ENCODE measurements at regions not wholly inside any gene's neighbourhood (a gene's known extent, or its start where the extent isn't known, plus 50 kb on each side); places are given as distances from the start of the nearest gene placed in this dataset.

DNA sequence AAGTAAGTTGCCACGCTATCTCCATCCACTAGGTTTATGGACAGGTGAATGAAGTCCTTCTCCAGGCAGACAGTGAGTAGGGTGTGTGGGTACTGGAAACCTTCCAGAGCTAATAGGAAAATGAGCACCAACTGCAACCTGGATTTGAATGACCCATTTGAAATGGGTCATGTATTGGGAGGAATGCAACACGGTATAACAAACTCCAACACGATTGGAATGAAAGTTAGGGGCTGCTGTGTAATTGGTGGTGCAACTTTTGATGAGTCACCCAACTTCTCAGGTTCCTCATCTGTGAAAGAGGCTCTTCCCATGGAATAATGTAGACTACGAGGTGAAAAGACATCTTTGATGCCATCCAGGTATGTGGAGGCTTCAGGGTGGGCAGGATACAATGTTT lies 241.4 kb upstream of the PODXL start:
- no peak overlapping the region for H3K4me2 ChIP-seq (ENCODE audit: low read depth, low read length, poor library complexity, severe bottlenecking)
- no peaks in the 10 kb centered on the region for H3K27me3 ChIP-seq (ENCODE audit: insufficient read depth, low read length, poor library complexity, severe bottlenecking)
- H3K9ac ChIP-seq (ENCODE audit: low read depth, low read length, poor library complexity, severe bottlenecking): no peak overlapping the region
- H3K4me1 ChIP-seq (ENCODE audit: insufficient read depth, low read length, poor library complexity, severe bottlenecking): no peaks in the 10 kb centered on the region
- H2AFZ ChIP-seq (ENCODE audit: low read length): no peak overlapping the region
- H3K79me2 ChIP-seq (ENCODE audit: insufficient read depth, low read length): no peaks in the 10 kb centered on the region
- no peaks in the 10 kb centered on the region for H4K20me1 ChIP-seq (ENCODE audit: insufficient read depth, low read length, poor library complexity, severe bottlenecking)
- no peak for TF ChIP-seq EZH2phosphoT487 (IDR thresholded peaks at IDR 0.05; ENCODE audit: borderline replicate concordance)
- no peak for TF ChIP-seq CTCF (conservative IDR thresholded peaks at IDR 0.05; ENCODE audit: low read length)
- H3K9me3 ChIP-seq (ENCODE audit: insufficient read depth, low read depth, low read length): no peaks in the 10 kb centered on the region
- H3K4me3 ChIP-seq (ENCODE audit: low read length, poor library complexity, severe bottlenecking): no peak overlapping the region
- H3F3A ChIP-seq (ENCODE audit: low read depth): no peaks in the 10 kb centered on the region
- no peaks in the 10 kb centered on the region for H3K9me2 ChIP-seq (replicated peaks; ENCODE audit: low read depth, low read length)
- no peaks in the 10 kb centered on the region for H3K36me3 ChIP-seq (ENCODE audit: insufficient read depth, low read length)

- no peak for TF ChIP-seq CTCF (conservative IDR thresholded peaks at IDR 0.05; ENCODE audit: low read length)
- TF ChIP-seq EZH2phosphoT487 (IDR thresholded peaks at IDR 0.05; ENCODE audit: borderline replicate concordance): no peak
- Histone ChIP-seq H3F3A (ENCODE audit: low read depth) (no peaks in the 10 kb centered on the region), H2AFZ (ENCODE audit: low read length) (no peak overlapping the region), H4K20me1 (ENCODE audit: insufficient read depth, low read length, poor library complexity, severe bottlenecking) (no peaks in the 10 kb centered on the region), H3K9ac (ENCODE audit: low read depth, low read length, poor library complexity, severe bottlenecking) (no peak overlapping the region), H3K4me3 (ENCODE audit: low read length, poor library complexity, severe bottlenecking) (no peak overlapping the region), H3K27me3 (ENCODE audit: insufficient read depth, low read length, poor library complexity, severe bottlenecking) (no peaks in the 10 kb centered on the region), H3K79me2 (ENCODE audit: insufficient read depth, low read length) (no peaks in the 10 kb centered on the region), H3K9me2 (replicated peaks; ENCODE audit: low read depth, low read length) (no peaks in the 10 kb centered on the region), H3K36me3 (ENCODE audit: insufficient read depth, low read length) (no peaks in the 10 kb centered on the region), H3K9me3 (ENCODE audit: insufficient read depth, low read depth, low read length) (no peaks in the 10 kb centered on the region), H3K4me1 (ENCODE audit: insufficient read depth, low read length, poor library complexity, severe bottlenecking) (no peaks in the 10 kb centered on the region), H3K4me2 (ENCODE audit: low read depth, low read length, poor library complexity, severe bottlenecking) (no peak overlapping the region)
Observed at GRCh38 chr7:131795400-131795799, 239.0 kb upstream of the PODXL start.

DNA sequence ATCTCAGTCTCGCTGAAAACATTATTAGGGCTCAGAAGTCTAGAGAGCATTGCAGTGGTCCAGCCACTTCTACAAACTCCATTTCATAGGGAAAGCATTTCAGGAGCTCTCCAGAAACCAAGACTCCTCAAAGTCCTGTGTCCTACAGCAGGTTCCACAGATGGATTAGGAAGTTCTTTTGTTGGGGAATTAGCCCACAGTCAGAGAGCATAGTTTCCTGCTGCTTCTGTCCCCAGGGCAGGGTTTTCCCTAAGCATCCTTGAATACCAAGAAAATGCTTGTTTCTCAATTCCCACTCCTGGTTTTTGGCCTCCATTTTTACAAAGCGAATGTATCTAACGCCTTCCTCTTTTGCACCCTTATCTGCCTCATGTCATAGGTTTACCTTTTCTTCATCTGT lies 235.9 kb upstream of the PODXL start:
- no peaks in the 10 kb centered on the region for H3K36me3 ChIP-seq (ENCODE audit: insufficient read depth, low read length)
- no peaks in the 10 kb centered on the region for H3K79me2 ChIP-seq (ENCODE audit: insufficient read depth, low read length)
- no peaks in the 10 kb centered on the region for H3K27me3 ChIP-seq (ENCODE audit: insufficient read depth, low read length, poor library complexity, severe bottlenecking)
- H3K4me2 ChIP-seq (ENCODE audit: low read depth, low read length, poor library complexity, severe bottlenecking): no peak overlapping the region
- no peak overlapping the region for H2AFZ ChIP-seq (ENCODE audit: low read length)
- no peaks in the 10 kb centered on the region for H3K9me2 ChIP-seq (replicated peaks; ENCODE audit: low read depth, low read length)
- H3F3A ChIP-seq (ENCODE audit: low read depth): no peaks in the 10 kb centered on the region
- TF ChIP-seq EZH2phosphoT487 (IDR thresholded peaks at IDR 0.05; ENCODE audit: borderline replicate concordance) (no peak), CTCF (conservative IDR thresholded peaks at IDR 0.05; ENCODE audit: low read length) (no peak)
- no peak overlapping the region for H3K4me3 ChIP-seq (ENCODE audit: low read length, poor library complexity, severe bottlenecking)
- H4K20me1 ChIP-seq (ENCODE audit: insufficient read depth, low read length, poor library complexity, severe bottlenecking): no peaks in the 10 kb centered on the region
- no peaks in the 10 kb centered on the region for H3K4me1 ChIP-seq (ENCODE audit: insufficient read depth, low read length, poor library complexity, severe bottlenecking)
- no peaks in the 10 kb centered on the region for H3K9me3 ChIP-seq (ENCODE audit: insufficient read depth, low read depth, low read length)
- no peak overlapping the region for H3K9ac ChIP-seq (ENCODE audit: low read depth, low read length, poor library complexity, severe bottlenecking)
